Activated CD4-positive, CD25-positive, alpha-beta regulatory T cell treated with anti-CD3 and anti-CD28 coated beads, Interleukin-2, amount 50 U/mL, for 24 hours (primary cell): ENCODE measurements at regions not wholly inside any gene's neighbourhood (a gene's known extent, or its start where the extent isn't known, plus 50 kb on each side); places are given as distances from the start of the nearest gene placed in this dataset.
A peak's percentile ranks its signal among the peaks of the same experiment; 100 is the strongest.

Experiments
- ATAC-seq, 2 donors: fragments of 150-1000 bp; cut with Tn5 transposase; one replicate each; pipeline ENCODE4 v1.10.0; 2021; ENCODE audit warnings: mild to moderate bottlenecking in 1 of 2, moderate library complexity in 1 of 2

DNA sequence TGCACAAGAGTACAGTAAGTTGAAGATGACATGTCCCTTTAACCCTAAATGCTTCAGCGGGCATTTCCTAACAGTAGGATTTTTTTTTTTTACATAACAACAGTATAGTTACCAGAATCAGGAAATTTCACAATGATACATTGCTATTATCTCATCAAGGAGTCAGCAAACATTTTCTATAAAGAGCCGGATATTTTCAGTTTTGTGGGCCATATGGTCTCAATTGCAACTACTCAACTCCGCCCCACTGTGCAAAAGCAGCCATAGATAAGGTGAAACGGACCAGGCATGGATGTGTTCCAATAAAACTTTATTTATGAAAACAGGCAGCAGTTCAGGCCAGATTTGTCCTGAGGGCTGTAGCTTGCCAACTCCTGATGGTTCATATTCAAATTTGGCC lies 130.6 kb downstream of the SMAD6 start:
- ATAC-seq: no peak

DNA sequence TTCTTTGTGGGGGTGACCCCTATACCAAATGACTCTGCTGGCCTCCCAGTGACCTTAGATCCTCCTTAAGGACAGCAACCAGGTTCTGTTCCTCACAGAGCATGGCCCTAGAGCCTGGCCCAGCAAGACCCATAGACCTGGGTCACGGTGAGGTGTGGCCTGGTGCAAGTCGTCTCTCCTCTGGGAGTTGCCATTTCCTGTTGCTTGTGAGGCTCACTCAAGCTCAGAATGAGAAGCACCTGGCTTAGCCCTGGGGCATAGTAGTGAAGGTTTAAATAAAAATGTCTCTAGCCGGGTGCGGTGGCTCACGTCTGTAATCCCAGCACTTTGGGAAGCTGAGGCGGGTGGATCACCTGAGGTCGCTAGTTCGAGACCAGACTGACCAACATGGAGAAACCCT lies 131.3 kb downstream of the SMAD6 start:
- ATAC-seq: no peak

DNA sequence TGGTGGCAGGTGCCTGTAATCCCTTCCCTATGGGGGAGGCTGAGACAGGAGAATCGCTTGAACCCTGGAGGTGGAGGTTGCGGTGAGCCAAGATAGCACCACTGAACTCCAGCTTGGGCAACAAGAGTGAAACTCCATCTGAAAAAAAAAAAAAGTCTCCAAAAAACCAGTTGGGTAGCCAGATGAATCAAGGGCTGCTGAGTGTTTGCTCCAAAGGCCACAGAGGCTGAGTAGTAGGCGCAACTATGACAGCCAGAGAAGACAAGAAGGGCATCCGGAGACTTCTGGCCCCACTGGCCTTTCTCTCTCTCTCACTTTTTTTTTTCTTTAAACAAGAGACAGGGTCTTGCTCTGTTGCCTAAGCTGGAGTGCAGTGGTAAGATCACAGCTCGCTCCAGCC lies 131.8 kb downstream of the SMAD6 start:
- ATAC-seq: no peak

DNA sequence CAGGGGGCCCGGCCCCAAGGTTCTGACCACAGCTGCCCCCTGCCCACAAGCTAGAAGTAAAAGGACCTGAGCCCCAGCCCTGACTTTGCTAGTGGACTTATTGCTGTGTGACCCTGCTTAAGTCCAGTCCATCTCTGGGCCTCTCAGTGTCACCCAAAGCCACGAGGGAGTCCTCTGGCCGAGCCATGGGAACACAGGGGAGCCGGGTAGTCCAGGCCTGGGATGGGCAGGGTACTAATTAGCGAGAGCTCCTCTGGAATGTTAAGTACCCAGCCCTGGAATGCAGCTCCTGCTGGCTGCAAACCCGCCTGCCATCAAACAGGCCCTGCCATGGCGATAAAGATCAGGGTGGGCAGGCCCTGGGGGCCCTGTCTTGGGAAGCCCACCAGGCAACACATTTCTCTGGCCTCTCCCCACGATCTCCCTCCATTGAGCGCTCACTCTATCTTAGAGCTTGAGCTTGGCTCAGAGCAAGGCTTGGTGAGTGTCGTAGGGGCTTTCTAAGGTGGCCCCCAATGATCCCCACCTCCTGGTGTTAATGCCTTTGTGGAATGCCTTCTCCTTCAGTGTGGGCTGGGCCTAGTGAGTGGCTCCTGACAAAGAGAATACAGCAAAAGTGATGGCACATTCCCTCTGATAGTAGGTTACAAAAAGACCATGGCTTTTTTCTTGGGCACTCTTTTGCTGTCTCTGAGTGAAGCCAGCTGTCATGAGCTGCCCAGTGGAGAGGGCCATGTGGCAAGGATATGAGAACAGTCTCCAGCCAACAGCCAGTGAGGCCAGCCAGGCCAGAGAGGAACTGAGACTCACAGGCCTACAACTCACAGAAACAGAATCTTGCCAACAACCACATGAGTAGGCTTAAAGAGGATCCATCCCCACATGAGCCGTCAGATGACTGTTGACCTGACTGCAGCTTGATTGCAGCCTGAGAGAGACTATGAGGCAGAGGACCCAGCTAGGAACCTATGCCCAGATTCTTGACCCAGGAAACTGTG lies 133.1 kb downstream of the SMAD6 start:
- no peak for ATAC-seq

DNA sequence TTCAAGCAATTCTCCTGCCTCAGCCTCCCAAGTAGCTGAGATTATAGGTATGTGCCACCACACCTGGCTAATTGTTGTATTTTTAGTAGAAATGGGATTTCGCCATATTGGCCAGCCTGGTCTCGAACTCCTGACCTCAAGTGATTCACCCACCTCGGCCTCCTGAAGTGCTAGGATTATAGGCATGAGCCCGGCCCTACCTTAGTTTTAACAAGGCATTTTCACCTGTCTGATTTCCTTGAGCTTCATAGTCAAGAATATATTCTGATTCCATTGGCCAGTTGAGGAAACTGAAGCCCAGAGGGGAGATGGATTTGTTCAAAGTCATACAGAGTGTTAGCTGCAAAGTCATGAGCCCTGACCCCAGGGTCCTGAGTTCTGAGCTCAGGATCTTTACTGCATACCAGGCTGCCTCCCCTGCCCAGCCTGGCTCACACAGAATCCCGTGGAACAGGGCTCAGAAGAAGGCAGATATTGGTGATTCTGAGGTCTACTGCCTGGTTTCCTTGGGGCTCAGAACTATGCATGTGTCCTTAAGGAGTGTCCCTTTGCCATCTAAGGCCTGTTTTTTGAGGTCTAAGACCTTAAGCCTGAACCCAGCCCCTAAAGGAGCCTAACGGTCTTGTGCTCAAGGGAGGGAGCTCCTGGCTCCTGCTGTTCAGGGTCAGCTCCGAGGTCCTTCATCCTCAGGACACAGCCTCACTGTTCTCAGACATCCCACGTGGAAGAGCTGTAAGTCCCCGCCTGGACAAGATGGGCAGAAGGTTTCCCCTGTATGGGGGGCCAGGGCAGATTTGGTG lies 134.4 kb downstream of the SMAD6 start:
- no peak for ATAC-seq

GRCh38 chr15:66838202-66838601 lies 136.2 kb downstream of the SMAD6 start:
- no peak for ATAC-seq

- ATAC-seq: no peak
These were observed 136.7 kb downstream of the SMAD6 start for GRCh38 chr15:66838671-66839239.

DNA sequence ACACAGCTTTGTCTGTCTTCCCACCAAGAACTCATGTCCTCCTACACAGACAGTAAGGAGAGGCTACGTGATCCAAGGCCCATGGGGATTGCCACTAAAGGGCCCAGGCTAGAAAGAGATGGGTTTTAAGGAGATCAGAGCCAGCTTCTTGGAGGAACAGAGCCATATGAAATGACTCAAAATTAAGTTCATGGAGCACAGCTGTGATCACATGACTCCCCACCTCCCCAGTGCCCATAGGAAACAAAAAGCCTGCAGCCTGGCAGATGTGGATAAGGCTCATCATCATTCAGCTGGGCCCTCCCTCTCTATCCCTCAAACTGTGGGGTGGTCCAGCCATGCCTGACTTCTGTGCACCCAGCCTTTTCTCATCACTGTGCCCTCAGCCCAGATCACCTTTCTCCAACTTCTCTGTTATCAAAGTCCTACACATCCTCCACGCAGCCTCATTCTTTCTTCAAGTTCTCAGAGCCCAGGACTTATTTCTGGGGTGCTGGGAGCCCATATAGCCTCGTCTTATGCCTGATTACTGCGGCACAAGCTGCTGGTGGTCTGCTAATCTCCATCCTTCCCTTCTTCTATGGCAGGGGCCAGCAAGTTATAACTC lies 137.6 kb downstream of the SMAD6 start:
- no peak for ATAC-seq

GRCh38 chr15:66840615-66841390 lies 138.8 kb downstream of the SMAD6 start:
- no peak for ATAC-seq

- peak; percentile 41 to 49 for ATAC-seq
These were observed 140.1 kb downstream of the SMAD6 start for GRCh38 chr15:66841953-66842681.

GRCh38 chr15:66842710-66843441 lies 140.8 kb downstream of the SMAD6 start:
- ATAC-seq: no peak

GRCh38 chr15:66843581-66843980 lies 141.5 kb downstream of the SMAD6 start:
- ATAC-seq: no peak

- no peak for ATAC-seq
These were observed 142.2 kb downstream of the SMAD6 start for GRCh38 chr15:66844041-66844746.

DNA sequence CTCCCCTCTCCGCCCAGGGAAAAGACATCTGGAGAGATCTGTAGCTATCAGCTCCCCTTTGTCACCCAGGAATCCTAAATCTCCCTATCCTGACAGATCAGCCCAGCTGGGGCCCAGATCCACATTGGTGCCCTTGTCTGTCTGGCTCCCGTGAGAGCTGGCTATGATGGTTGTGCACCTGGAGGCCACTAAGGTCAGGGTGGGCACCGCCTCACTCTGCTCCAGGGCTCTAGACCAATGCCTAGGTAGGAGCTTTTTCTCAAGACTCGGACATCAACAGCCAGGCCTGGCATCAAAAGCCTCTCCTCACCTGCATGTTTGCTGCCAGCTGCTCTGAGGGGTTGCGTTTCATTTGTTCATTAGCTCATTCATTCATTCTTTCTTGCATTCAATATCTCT lies 142.7 kb downstream of the SMAD6 start:
- ATAC-seq: no peak

- ATAC-seq: no peak
These were observed 143.3 kb downstream of the SMAD6 start for GRCh38 chr15:66845266-66845785.

DNA sequence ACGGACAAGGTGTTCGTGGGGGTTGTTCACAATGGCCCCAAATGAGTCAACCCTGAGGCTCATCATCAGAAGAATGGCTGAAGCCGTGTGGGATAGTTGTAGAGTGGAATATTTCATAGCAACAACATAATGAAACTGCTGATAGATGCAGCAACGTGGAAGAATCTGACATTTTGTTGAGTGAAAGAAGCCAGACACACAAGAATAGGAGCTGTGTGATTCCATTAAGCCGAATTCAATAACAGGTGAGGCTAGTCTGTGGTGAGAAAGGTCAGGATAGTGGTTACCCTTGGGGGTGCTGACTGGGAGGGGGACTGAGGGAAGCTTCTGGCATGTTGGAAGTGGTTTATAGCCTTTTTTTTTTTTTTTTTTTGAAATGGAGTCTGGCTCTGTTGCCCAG lies 144.0 kb downstream of the SMAD6 start:
- ATAC-seq: no peak

GRCh38 chr15:66846811-66847210 lies 144.8 kb downstream of the SMAD6 start:
- ATAC-seq: no peak

DNA sequence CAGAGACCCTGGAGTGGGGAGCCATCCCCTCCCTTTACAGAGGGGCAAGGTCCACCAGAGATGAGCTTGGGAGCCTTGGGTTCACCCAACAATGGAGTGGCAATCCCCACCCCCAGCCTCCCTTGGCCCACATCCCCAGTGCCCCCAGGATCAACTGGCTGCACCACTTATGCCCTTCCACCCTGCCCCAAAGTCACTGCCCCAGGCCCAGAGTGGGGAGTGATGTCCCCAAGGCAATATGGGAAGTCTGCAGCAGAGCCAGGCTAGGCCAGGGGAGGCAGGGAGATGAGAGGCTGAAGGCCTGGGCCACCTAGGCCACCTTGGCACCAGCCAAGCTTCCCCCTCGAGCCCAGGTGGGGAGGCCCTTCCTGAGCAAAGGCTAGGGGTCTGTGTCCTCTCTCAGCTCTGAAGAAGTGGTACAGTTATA lies 145.5 kb downstream of the SMAD6 start:
- no peak for ATAC-seq

DNA sequence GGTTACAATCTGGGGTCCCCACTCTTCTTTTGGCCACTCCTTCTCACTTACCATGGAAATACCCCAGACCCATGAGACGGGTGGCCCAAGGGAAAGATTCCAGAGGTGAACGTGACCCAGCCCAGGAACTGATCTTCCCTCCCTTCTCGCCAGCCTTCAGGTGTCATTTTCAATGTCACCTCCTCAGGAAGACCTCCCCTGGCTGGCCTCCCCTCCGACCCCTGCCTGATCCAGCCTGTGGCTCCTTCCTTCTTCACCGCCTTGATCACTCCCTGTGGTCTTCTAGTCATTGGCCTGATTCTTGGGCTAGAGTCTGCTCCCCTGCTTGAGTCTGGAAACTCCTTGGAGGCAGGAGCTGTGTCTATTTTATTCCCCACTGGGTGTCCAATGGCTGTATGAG lies 146.1 kb downstream of the SMAD6 start:
- ATAC-seq: no peak
